A549 (cell line): ENCODE measurements at regions not wholly inside any gene's neighbourhood (a gene's known extent, or its start where the extent isn't known, plus 50 kb on each side); places are given as distances from the start of the nearest gene placed in this dataset.

ENCODE experiments used
- ATAC-seq, 2 experiments: fragments of 200-7000 bp in 1 of 2; fragments of >200 bp in 1 of 2; cut with Nextera tagmentation in 1 of 2; cut with Tn5 transposase in 1 of 2; 3 replicates each; pipeline versions ENCODE4 v1.8.0 to v1.9.1; 2018 to 2020; ENCODE audit warnings: mild to moderate bottlenecking in 1 of 2, moderate library complexity in 1 of 2
- CTCF ChIA-PET: fragments of 300-600 bp; sonication (Branson Sonifier 250); formaldehyde crosslinking; extraction: SDS; loops from one replicate; lab custom pipeline; 2021; ENCODE audit warnings: antibody characterized with exemption, inconsistent platforms; lab: Yijun Ruan, JAX
- POLR2A ChIA-PET: fragments of 350-600 bp; formaldehyde crosslinking; extraction: SDS; loops from one replicate; lab custom pipeline; 2021; ENCODE audit warnings: antibody characterized with exemption, inconsistent platforms; lab: Yijun Ruan, JAX
- DNase-seq, 2 experiments: peaks; one replicate each; pipeline versions ENCODE4 v3.0.0 to v3.0.0-alpha.2; 2011 to 2016; ENCODE audit warnings: low read depth in 1 of 2, low spot score in 1 of 2
- FAIRE-seq: peaks from 2 replicates; lab custom pipeline; 2011; peaks lifted over from hg19 to GRCh38; lab: Jason Lieb, UNC
- H3K27ac ChIP-seq, 2 experiments: fragments of >200 bp; sonication (Bioruptor Twin); formaldehyde crosslinking; 3 replicates each; pipeline ENCODE4 v1.5.1; 2016 to 2017
- H3K4me1 ChIP-seq: fragments of >200 bp; sonication (Bioruptor Twin); formaldehyde crosslinking; 3 replicates; pipeline ENCODE4 v1.6.1; 2016
- H3K4me2 ChIP-seq: fragments of >200 bp; sonication (Bioruptor Twin); formaldehyde crosslinking; 3 replicates; pipeline ENCODE4 v1.6.1; 2016
- H3K4me3 ChIP-seq: fragments of >200 bp; sonication (Bioruptor Twin); formaldehyde crosslinking; 3 replicates; pipeline ENCODE4 v1.5.1; 2016
- H3K9me3 ChIP-seq: fragments of >200 bp; sonication (Bioruptor Twin); formaldehyde crosslinking; 3 replicates; pipeline ENCODE4 v1.6.1; 2016
- CBX8 ChIP-seq: fragments of 200-600 bp; sonication (generic); IDR thresholded peaks from 2 replicates; pipeline ENCODE4 v1.6.1; 2016
- CHD2 ChIP-seq: fragments of 150-350 bp; IDR thresholded peaks from 2 replicates; pipeline ENCODE4 v1.6.1; 2014; ENCODE audit warnings: low read length; ENCODE audit not compliant: partially characterized antibody
- E2F6 ChIP-seq: IDR thresholded peaks from 2 replicates; pipeline ENCODE4 v1.6.1; 2012; ENCODE audit warnings: low read depth, borderline replicate concordance
- EHF ChIP-seq: fragments of 250-450 bp; sonication (Bioruptor Pico); IDR thresholded peaks from 2 replicates; pipeline ENCODE4 v1.5.0; 2020; ENCODE audit warnings: mild to moderate bottlenecking
- FOSB ChIP-seq: fragments of 250-450 bp; sonication (Bioruptor Pico); IDR thresholded peaks from 2 replicates; pipeline ENCODE4 v1.5.0; 2020; ENCODE audit warnings: mild to moderate bottlenecking, moderate library complexity
- GATA3 ChIP-seq: IDR thresholded peaks from 2 replicates; pipeline ENCODE4 v1.6.1; 2012; ENCODE audit warnings: borderline replicate concordance
- HDAC2 ChIP-seq: fragments of 200-600 bp; sonication (generic); IDR thresholded peaks from 2 replicates; pipeline ENCODE4 v1.6.1; 2016
- HEYL ChIP-seq: fragments of 250-450 bp; sonication (Bioruptor Pico); IDR thresholded peaks from 2 replicates; pipeline ENCODE4 v1.8.0; 2021; ENCODE audit warnings: mild to moderate bottlenecking, moderate library complexity
- HMGXB4 ChIP-seq: fragments of 250-450 bp; sonication (Bioruptor Pico); IDR thresholded peaks from 2 replicates; pipeline ENCODE4 v1.5.0; 2021; ENCODE audit warnings: mild to moderate bottlenecking, moderate library complexity, borderline replicate concordance
- HOXA7 ChIP-seq: fragments of 250-450 bp; sonication (Bioruptor Pico); IDR thresholded peaks from 2 replicates; pipeline ENCODE4 v1.5.0; 2020; ENCODE audit warnings: mild to moderate bottlenecking, moderate library complexity
- HOXB13 ChIP-seq: fragments of 250-450 bp; sonication (Bioruptor Pico); IDR thresholded peaks from 2 replicates; pipeline ENCODE4 v1.5.0; 2020; ENCODE audit warnings: low read depth, mild to moderate bottlenecking, moderate library complexity
- HOXB5 ChIP-seq: fragments of 250-450 bp; sonication (Bioruptor Pico); IDR thresholded peaks from 2 replicates; pipeline ENCODE4 v1.5.0; 2020; ENCODE audit warnings: mild to moderate bottlenecking, moderate library complexity
- JUN ChIP-seq, 2 experiments: fragments of >200 bp; sonication (Bioruptor Twin); formaldehyde crosslinking; IDR thresholded peaks; 2 replicates in 1 of 2; 3 replicates in 1 of 2; pipeline ENCODE4 v1.6.1; 2016 to 2017
- JUNB ChIP-seq: fragments of >200 bp; sonication (Bioruptor Twin); formaldehyde crosslinking; IDR thresholded peaks from 2 replicates; pipeline ENCODE4 v1.6.1; 2016
- KDM1A ChIP-seq: fragments of 200-600 bp; sonication (generic); IDR thresholded peaks from 2 replicates; pipeline ENCODE4 v1.6.1; 2016; ENCODE audit warnings: low read depth, mild to moderate bottlenecking
- KDM5A ChIP-seq: fragments of 200-600 bp; sonication (generic); IDR thresholded peaks from 2 replicates; pipeline ENCODE4 v1.6.1; 2016; ENCODE audit warnings: antibody characterized with exemption, mild to moderate bottlenecking
- MAFK ChIP-seq: fragments of 450-650 bp; IDR thresholded peaks from 2 replicates; pipeline ENCODE4 v1.6.1; 2014; ENCODE audit not compliant: partially characterized antibody
- MAX ChIP-seq: IDR thresholded peaks from 2 replicates; pipeline ENCODE4 v1.6.1; 2012
- NPAS2 ChIP-seq: fragments of 250-450 bp; sonication (Bioruptor Pico); IDR thresholded peaks from 2 replicates; pipeline ENCODE4 v1.8.0; 2022; ENCODE audit warnings: mild to moderate bottlenecking, moderate library complexity, borderline replicate concordance
- NR3C1 ChIP-seq: fragments of >200 bp; sonication (Bioruptor Twin); formaldehyde crosslinking; IDR thresholded peaks from 3 replicates; pipeline ENCODE4 v1.6.1; 2017
- PBX3 ChIP-seq: IDR thresholded peaks from 2 replicates; pipeline ENCODE4 v1.6.1; 2012
- RARB ChIP-seq: fragments of 250-450 bp; sonication (Bioruptor Pico); IDR thresholded peaks from 2 replicates; pipeline ENCODE4 v1.8.0; 2021; ENCODE audit warnings: mild to moderate bottlenecking, moderate library complexity
- REST ChIP-seq: fragments of 200-600 bp; sonication (generic); IDR thresholded peaks from 2 replicates; pipeline ENCODE4 v1.6.1; 2016; ENCODE audit warnings: antibody characterized with exemption, mild to moderate bottlenecking, moderate library complexity
- RFX5 ChIP-seq: fragments of 450-650 bp; IDR thresholded peaks from 2 replicates; pipeline ENCODE4 v1.7.1; 2014; ENCODE audit warnings: antibody characterized with exemption, mild to moderate bottlenecking, moderate library complexity
- RNF2 ChIP-seq: fragments of 200-600 bp; sonication (generic); IDR thresholded peaks from 2 replicates; pipeline ENCODE4 v1.6.1; 2016; ENCODE audit warnings: low read depth, mild to moderate bottlenecking, antibody characterized with exemption, moderate library complexity, borderline replicate concordance
- SMC3 ChIP-seq: fragments of >200 bp; sonication (Bioruptor Twin); formaldehyde crosslinking; IDR thresholded peaks from 3 replicates; pipeline ENCODE4 v1.6.1; 2018; ENCODE audit warnings: inconsistent platforms
- TFCP2L1 ChIP-seq: fragments of 250-450 bp; sonication (Bioruptor Pico); IDR thresholded peaks from 2 replicates; pipeline ENCODE4 v1.5.0; 2021; ENCODE audit warnings: mild to moderate bottlenecking
- ZC3H11A ChIP-seq: fragments of 450-650 bp; IDR thresholded peaks from 2 replicates; pipeline ENCODE4 v1.6.1; 2014; ENCODE audit warnings: antibody characterized with exemption, mild to moderate bottlenecking
- ZNF302 ChIP-seq: fragments of 250-450 bp; sonication (Bioruptor Pico); IDR thresholded peaks from 2 replicates; pipeline ENCODE4 v1.9.0; 2021; ENCODE audit warnings: inconsistent platforms, mild to moderate bottlenecking, moderate library complexity
- ZSCAN20 ChIP-seq: fragments of 250-450 bp; sonication (Bioruptor Pico); IDR thresholded peaks from 2 replicates; pipeline ENCODE4 v1.8.0; 2022; ENCODE audit warnings: mild to moderate bottlenecking, moderate library complexity
- WGBS: methylation state at CpG from one replicate; pipeline ENCODE4 v1.1.6; 2017; ENCODE audit errors: missing lambda C conversion rate; 5-methylcytosine and 5-hydroxymethylcytosine counted together
- TF ChIP-seq, protein P1 (sequence below): fragments of >200 bp; sonication (Bioruptor Twin); formaldehyde crosslinking; IDR thresholded peaks from 2 replicates; pipeline ENCODE4 v1.6.1; 2016

DNA sequence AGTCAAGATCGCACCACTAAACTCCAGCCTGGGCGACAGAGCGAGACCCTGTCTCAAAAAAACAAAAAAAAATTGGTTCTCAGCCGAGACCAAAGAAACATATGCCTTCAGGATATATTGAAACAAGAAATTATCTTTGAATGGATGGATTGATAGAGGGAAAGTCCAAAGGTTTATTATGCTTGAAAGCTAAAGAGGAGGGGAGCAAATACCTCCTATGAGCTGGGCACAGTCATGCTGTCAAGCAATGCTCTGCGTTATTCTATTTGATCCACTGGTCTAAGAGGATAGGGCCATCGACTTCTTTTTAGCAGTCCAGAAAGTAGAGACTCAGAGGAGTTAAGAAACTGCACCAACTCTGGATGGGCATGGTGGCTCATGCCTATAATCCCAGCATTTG lies 85.9 kb upstream of the SLC34A2 start:
- H3K27ac ChIP-seq: peak overlapping the region in 1 of 2 experiments; percentile 78; a peak in 1 of 6 replicates
- no peak for TF ChIP-seq NPAS2 (CRISPR knock-in tag)
- TF ChIP-seq RNF2: no peak
- no peak for TF ChIP-seq FOSB (CRISPR knock-in tag)
- no peak for TF ChIP-seq HOXB5 (CRISPR knock-in tag)
- TF ChIP-seq CHD2: no peak
- TF ChIP-seq KDM1A: no peak
- no peak for TF ChIP-seq GATA3
- TF ChIP-seq JUNB: no peak
- no peak for TF ChIP-seq ZC3H11A
- TF ChIP-seq RARB (CRISPR knock-in tag): no peak
- no peak for TF ChIP-seq HEYL (CRISPR knock-in tag)
- no peak for TF ChIP-seq NR3C1
- no peak for TF ChIP-seq HOXA7 (CRISPR knock-in tag)
- TF ChIP-seq HOXB13 (CRISPR knock-in tag): no peak
- no peak for TF ChIP-seq MAFK
- TF ChIP-seq, protein P1, sequence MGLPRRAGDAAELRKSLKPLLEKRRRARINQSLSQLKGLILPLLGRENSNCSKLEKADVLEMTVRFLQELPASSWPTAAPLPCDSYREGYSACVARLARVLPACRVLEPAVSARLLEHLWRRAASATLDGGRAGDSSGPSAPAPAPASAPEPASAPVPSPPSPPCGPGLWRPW: no peak
- no peak for TF ChIP-seq HMGXB4
- no peak for TF ChIP-seq PBX3
- TF ChIP-seq, all 56 proteins: peak for 0
- ChIA-PET CTCF (interaction anchor here (0.7 kb wide), 1 partner anchor 325 kb away, joined by 3 read pairs; no protein-coding TSS in a partner anchor), POLR2A (no interaction called here)
- H3K4me3 ChIP-seq: no peak overlapping the region
- FAIRE-seq (no peak), DNase-seq (no peak), ATAC-seq (no peak)
- no peaks in the 10 kb centered on the region for H3K9me3 ChIP-seq
- H3K4me1 ChIP-seq: peaks cover 15% of the 10 kb centered on the region
- WGBS: 94% methylated on average over 6 of the region's 6 CpGs
- no peak overlapping the region for H3K4me2 ChIP-seq

- no peak overlapping the region for H3K4me2 ChIP-seq
- POLR2A ChIA-PET: no interaction called here
- FAIRE-seq (no peak), ATAC-seq (no peak), DNase-seq (no peak)
- H3K9me3 ChIP-seq: no peaks in the 10 kb centered on the region
- no peak overlapping the region for H3K4me3 ChIP-seq
- CTCF ChIA-PET: no interaction called here
- 81% methylated on average over 2 of the region's 2 CpGs for WGBS
- no peak for TF ChIP-seq MAX
- no peak for TF ChIP-seq MAFK
- TF ChIP-seq EHF (CRISPR knock-in tag): no peak
- no peak for TF ChIP-seq HOXB5 (CRISPR knock-in tag)
- no peak for TF ChIP-seq ZSCAN20 (CRISPR knock-in tag)
- no peak for TF ChIP-seq ZNF302
- no peak for TF ChIP-seq HDAC2
- TF ChIP-seq TFCP2L1 (CRISPR knock-in tag): no peak
- no peak for TF ChIP-seq REST
- no peak for TF ChIP-seq E2F6
- TF ChIP-seq CHD2: no peak
- no peak for TF ChIP-seq RFX5
- TF ChIP-seq JUN (IDR thresholded peaks at IDR 0.05): no peak
- TF ChIP-seq KDM5A: no peak
- no peak for TF ChIP-seq CBX8
- TF ChIP-seq SMC3: no peak
- no peak overlapping the region for H3K27ac ChIP-seq
- no peaks in the 10 kb centered on the region for H3K4me1 ChIP-seq
Observed at GRCh38 chr4:25575611-25576010, 80.0 kb upstream of the SLC34A2 start.
